ENCODE measurements at regions not wholly inside any gene's neighbourhood (a gene's known extent, or its start where the extent isn't known, plus 50 kb on each side); places are given as distances from the start of the nearest gene placed in this dataset.
"Not testable (repeated sequence)": the region's sequence is repeated elsewhere in the genome, so short reads cannot be mapped to it uniquely, and the experiment has no call there.

- DNase-seq: no peak
Measured at GRCh38 chr1:157460381-157460780, 91.9 kb downstream of the FCRL5 start.

- no peak for DNase-seq
Measured at GRCh38 chr1:157457279-157457678, 95.0 kb downstream of the FCRL5 start.

GRCh38 chr1:157455318-157455717 is 97.0 kb downstream of the FCRL5 start:
- no peak for DNase-seq

GRCh38 chr1:157450106-157450505 is 102.2 kb downstream of the FCRL5 start:
- DNase-seq: no peak

- no peak for DNase-seq
Measured at GRCh38 chr1:157448636-157449035, 103.7 kb downstream of the FCRL5 start.

- DNase-seq: not testable (repeated sequence)
Measured at GRCh38 chr1:157446356-157446755, 106.0 kb downstream of the FCRL5 start.

- not testable (repeated sequence) for DNase-seq
Measured at GRCh38 chr1:157445616-157446140, 106.6 kb downstream of the FCRL5 start.

- DNase-seq: no peak
Measured at GRCh38 chr1:157442065-157442464, 110.2 kb downstream of the FCRL5 start.

GRCh38 chr1:157439302-157439954 is 112.9 kb downstream of the FCRL5 start:
- DNase-seq: no peak

GRCh38 chr1:157438613-157439012 is 113.7 kb downstream of the FCRL5 start:
- no peak for DNase-seq

- DNase-seq: no peak
Measured at GRCh38 chr1:157438146-157438545, 114.2 kb downstream of the FCRL5 start.

- DNase-seq: no peak
Measured at GRCh38 chr1:157437296-157437695, 115.0 kb downstream of the FCRL5 start.

GRCh38 chr1:157431751-157432150 is 120.6 kb downstream of the FCRL5 start:
- DNase-seq: no peak

GRCh38 chr1:157429601-157430240 is 122.6 kb downstream of the FCRL5 start:
- no peak for DNase-seq

GRCh38 chr1:157423764-157424163 is 128.6 kb downstream of the FCRL5 start:
- not testable (repeated sequence) for DNase-seq

- no peak for DNase-seq
Measured at GRCh38 chr1:157419845-157420542, 132.3 kb downstream of the FCRL5 start.

- DNase-seq: no peak
Measured at GRCh38 chr1:157418659-157419058, 133.7 kb downstream of the FCRL5 start.

- no peak for DNase-seq
Measured at GRCh38 chr1:157418231-157418630, 134.1 kb downstream of the FCRL5 start.

GRCh38 chr1:157415661-157416060 is 136.7 kb downstream of the FCRL5 start:
- no peak for DNase-seq

- no peak for DNase-seq
Measured at GRCh38 chr1:157412308-157412707, 140.0 kb downstream of the FCRL5 start.

GRCh38 chr1:157411769-157412168 is 140.5 kb downstream of the FCRL5 start:
- DNase-seq: no peak

GRCh38 chr1:157411064-157411463 is 141.3 kb downstream of the FCRL5 start:
- DNase-seq: no peak

GRCh38 chr1:157410457-157410856 is 141.9 kb downstream of the FCRL5 start:
- DNase-seq: no peak

GRCh38 chr1:157409927-157410326 is 142.4 kb downstream of the FCRL5 start:
- no peak for DNase-seq
